Stomach (tissue), 8 donors: ENCODE measurements at regions not wholly inside any gene's neighbourhood (a gene's known extent, or its start where the extent isn't known, plus 50 kb on each side); places are given as distances from the start of the nearest gene placed in this dataset.

ENCODE experiments used
- DNase-seq, 2 donors: peaks; one replicate each; pipeline versions ENCODE4 v3.0.0 to v3.0.0-alpha.2; 2013 to 2019
- H3K27ac ChIP-seq, 5 donors: fragments of 200-600 bp in 4 of 5; sonication (generic) in 4 of 5; one replicate each; pipeline ENCODE4 v1.5.1; 2013 to 2019; ENCODE audit warnings: mild to moderate bottlenecking in 1 of 5, moderate library complexity in 1 of 5
- H3K27me3 ChIP-seq, 3 donors: fragments of 200-600 bp; sonication (generic); one replicate each; pipeline ENCODE4 v1.5.1; 2017 to 2019; ENCODE audit warnings: mixed run types in 1 of 3
- H3K36me3 ChIP-seq, 4 donors: fragments of 200-600 bp; sonication (generic); 1 replicate in 3 of 4; 2 replicates in 1 of 4; pipeline ENCODE4 v1.5.1; 2016 to 2019
- H3K4me1 ChIP-seq, 4 donors: fragments of 200-600 bp; sonication (generic); one replicate each; pipeline ENCODE4 v1.5.1; 2016 to 2019
- H3K4me3 ChIP-seq, 4 donors: fragments of 200-600 bp; sonication (generic) in 3 of 4; one replicate each; pipeline ENCODE4 v1.5.1; 2016 to 2019; ENCODE audit warnings: mild to moderate bottlenecking in 1 of 4
- H3K9me3 ChIP-seq, 4 donors: fragments of 200-600 bp; sonication (generic); one replicate each; pipeline ENCODE4 v1.5.1; 2016 to 2019
- EP300 ChIP-seq: sonication (generic); formaldehyde crosslinking; IDR thresholded peaks from one replicate; pipeline ENCODE4 v1.6.1; 2017; ENCODE audit warnings: antibody characterized with exemption
- POLR2A ChIP-seq, 4 donors: fragments of 450-650 bp; IDR thresholded peaks; one replicate each; pipeline ENCODE4 v1.6.1; 2016; ENCODE audit warnings: antibody characterized with exemption in 4 of 4, control low read depth in 2 of 4, mild to moderate bottlenecking in 1 of 4, moderate library complexity in 1 of 4
- POLR2AphosphoS5 ChIP-seq, 3 donors: sonication (generic); formaldehyde crosslinking; IDR thresholded peaks; one replicate each; pipeline ENCODE4 v1.6.1; 2016; ENCODE audit warnings: antibody characterized with exemption in 3 of 3
- WGBS, 5 donors: extraction: QIAGEN DNeasy Blood & Tissue Kit in 3 of 5; methylation state at CpG; one replicate each; pipeline versions ENCODE4 v1.1.5 to v1.1.7; 2013 to 2018; 5-methylcytosine and 5-hydroxymethylcytosine counted together
- intact Hi-C: fragments of 100-400 bp; cut with DNase I; formaldehyde crosslinking; loops from one replicate; pipeline ENCODE4 v1.15.1; 2023; ENCODE audit warnings: low total_unique reads
- TF ChIP-seq, protein P1 (sequence below), 7 experiments: fragments of 450-650 bp in 4 of 7; fragments of 200-600 bp in 3 of 7; sonication (generic) in 3 of 7; IDR thresholded peaks; one replicate each; pipeline ENCODE4 v1.5.1; 2016 to 2019; ENCODE audit warnings: antibody characterized with exemption in 7 of 7, control low read depth in 2 of 7, mild to moderate bottlenecking in 1 of 7
- donor health status: healthy with polysubstance abuse.
- donor health status: Bipolar disorder and iron deficiency.
- donor health status: healthy.

DNA sequence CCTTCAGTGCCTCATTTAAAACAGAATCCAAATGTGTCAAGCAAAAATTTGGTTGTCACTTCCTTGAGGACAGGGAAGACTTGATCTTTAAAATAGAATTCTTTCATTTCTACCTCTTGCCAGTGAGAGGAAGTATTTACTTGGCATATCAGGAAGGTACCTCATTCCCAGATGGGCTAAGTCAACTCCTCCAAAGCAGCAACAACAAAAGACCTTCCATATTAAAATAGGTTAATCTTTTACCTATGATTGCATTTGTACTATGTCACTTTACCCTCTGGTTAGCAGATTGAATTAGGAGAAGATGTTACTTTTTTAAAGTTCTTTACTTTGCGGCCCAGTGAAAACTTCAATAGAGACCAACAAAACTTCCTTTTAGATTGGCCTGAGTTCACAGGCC, 462.1 kb upstream of the ADAMTS9 start:
- Histone ChIP-seq H3K4me3 (no peak overlapping the region), H3K4me1 (no peaks in the 10 kb centered on the region), H3K27ac (no peak overlapping the region), H3K9me3 (no peaks in the 10 kb centered on the region), H3K36me3 (no peaks in the 10 kb centered on the region), H3K27me3 (no peaks in the 10 kb centered on the region)
- no peak for TF ChIP-seq POLR2AphosphoS5 (IDR thresholded peaks at IDR 0.05)
- TF ChIP-seq POLR2A (IDR thresholded peaks at IDR 0.05) = no peak
- TF ChIP-seq EP300 = no peak
- TF ChIP-seq, protein P1, sequence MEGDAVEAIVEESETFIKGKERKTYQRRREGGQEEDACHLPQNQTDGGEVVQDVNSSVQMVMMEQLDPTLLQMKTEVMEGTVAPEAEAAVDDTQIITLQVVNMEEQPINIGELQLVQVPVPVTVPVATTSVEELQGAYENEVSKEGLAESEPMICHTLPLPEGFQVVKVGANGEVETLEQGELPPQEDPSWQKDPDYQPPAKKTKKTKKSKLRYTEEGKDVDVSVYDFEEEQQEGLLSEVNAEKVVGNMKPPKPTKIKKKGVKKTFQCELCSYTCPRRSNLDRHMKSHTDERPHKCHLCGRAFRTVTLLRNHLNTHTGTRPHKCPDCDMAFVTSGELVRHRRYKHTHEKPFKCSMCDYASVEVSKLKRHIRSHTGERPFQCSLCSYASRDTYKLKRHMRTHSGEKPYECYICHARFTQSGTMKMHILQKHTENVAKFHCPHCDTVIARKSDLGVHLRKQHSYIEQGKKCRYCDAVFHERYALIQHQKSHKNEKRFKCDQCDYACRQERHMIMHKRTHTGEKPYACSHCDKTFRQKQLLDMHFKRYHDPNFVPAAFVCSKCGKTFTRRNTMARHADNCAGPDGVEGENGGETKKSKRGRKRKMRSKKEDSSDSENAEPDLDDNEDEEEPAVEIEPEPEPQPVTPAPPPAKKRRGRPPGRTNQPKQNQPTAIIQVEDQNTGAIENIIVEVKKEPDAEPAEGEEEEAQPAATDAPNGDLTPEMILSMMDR (IDR thresholded peaks at IDR 0.05) = no peak
- intact Hi-C loops = no loop called here
- no peak for DNase-seq
- WGBS, 5 donors = 53 to 88% (median 75%) methylated on average over 1 of the region's 1 CpG

DNA sequence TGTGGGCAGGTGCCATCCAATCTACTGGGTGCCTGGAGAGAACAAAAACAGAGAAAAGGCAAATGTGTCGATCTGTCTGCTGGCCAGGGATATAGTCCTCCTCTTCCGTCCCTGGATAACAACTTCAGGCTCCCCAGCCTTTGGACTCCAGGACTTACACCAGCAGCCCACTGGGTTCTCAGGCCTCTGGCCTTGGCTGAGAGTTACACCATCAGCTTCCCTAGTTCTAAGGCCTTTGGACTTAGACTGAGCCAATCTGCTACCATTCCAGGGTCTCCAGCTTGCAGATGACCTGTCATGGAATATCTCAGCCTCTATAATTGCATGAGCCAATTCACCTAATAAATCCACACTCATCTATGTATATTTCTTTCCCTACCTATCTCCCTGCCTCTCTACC, 460.9 kb upstream of the ADAMTS9 start:
- no peaks in the 10 kb centered on the region for H3K4me1 ChIP-seq
- no peak overlapping the region for H3K27ac ChIP-seq
- no peak overlapping the region for H3K4me3 ChIP-seq
- 46 to 89% (median 63%) methylated on average over 2 of the region's 2 CpGs for WGBS, 5 donors
- no peak for DNase-seq
- H3K9me3 ChIP-seq = no peaks in the 10 kb centered on the region
- no peak for TF ChIP-seq EP300
- TF ChIP-seq, protein P1 (IDR thresholded peaks at IDR 0.05) = no peak
- TF ChIP-seq POLR2A (IDR thresholded peaks at IDR 0.05) = no peak
- no peak for TF ChIP-seq POLR2AphosphoS5 (IDR thresholded peaks at IDR 0.05)
- H3K36me3 ChIP-seq = no peaks in the 10 kb centered on the region
- H3K27me3 ChIP-seq = no peaks in the 10 kb centered on the region
- intact Hi-C loops = no loop called here

DNA sequence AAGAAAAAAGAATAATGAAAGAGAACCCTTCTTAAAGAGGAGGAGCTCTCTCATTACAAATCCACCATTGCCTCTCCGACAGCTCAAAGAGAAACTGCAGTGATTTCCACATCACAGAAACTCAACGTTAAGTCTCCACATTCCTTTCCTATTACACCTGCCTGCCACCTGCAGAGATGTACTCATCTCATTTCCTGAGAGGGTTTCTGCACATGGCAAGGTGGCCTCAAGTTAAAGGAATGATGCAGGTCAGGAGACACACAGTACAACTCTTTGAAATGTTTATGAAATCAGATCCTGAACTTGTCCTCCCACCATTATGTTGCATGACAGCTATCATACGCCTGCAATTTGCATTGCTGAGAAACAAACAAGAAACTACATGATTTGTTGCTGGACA, 458.4 kb upstream of the ADAMTS9 start:
- TF ChIP-seq, protein P1 (IDR thresholded peaks at IDR 0.05) = no peak
- no peak for TF ChIP-seq EP300
- 58 to 63% (median 62%) methylated on average over 3 of the region's 3 CpGs for WGBS, 5 donors
- no peak overlapping the region for H3K27ac ChIP-seq
- peak in 1 of 2 donors; percentile 51 for DNase-seq
- H3K27me3 ChIP-seq = no peaks in the 10 kb centered on the region
- H3K4me3 ChIP-seq = no peak overlapping the region
- no peaks in the 10 kb centered on the region for H3K4me1 ChIP-seq
- no peaks in the 10 kb centered on the region for H3K36me3 ChIP-seq
- no peaks in the 10 kb centered on the region for H3K9me3 ChIP-seq
- intact Hi-C loops = no loop called here

DNA sequence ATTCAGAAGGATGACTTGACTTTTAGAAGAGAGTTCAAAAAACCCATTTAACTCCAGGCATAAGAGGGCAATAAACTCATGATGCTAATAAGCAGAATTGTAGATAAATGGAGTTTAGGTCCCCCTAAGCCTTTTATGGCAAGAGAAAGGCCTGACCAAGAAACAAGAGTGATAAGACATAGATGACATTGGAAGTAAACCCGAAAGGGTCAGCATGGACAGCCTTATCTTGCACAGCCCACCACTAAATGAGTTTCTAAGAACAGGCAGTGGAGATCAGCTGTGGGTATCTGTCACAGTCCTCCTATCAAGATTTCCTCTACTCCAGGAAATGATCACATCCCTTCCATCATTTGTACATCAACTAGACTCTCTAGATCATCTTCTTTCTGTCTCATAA, 457.9 kb upstream of the ADAMTS9 start:
- no peaks in the 10 kb centered on the region for H3K27me3 ChIP-seq
- H3K9me3 ChIP-seq = no peaks in the 10 kb centered on the region
- TF ChIP-seq POLR2AphosphoS5 (IDR thresholded peaks at IDR 0.05) (no peak), POLR2A (IDR thresholded peaks at IDR 0.05) (no peak), EP300 (no peak)
- TF ChIP-seq, protein P1 (IDR thresholded peaks at IDR 0.05) = no peak
- 82 to 98% (median 95%) methylated on average over 1 of the region's 1 CpG for WGBS, 5 donors
- no peak overlapping the region for H3K27ac ChIP-seq
- H3K4me1 ChIP-seq = no peaks in the 10 kb centered on the region
- intact Hi-C loops = no loop called here
- DNase-seq = no peak
- H3K4me3 ChIP-seq = no peak overlapping the region
- no peaks in the 10 kb centered on the region for H3K36me3 ChIP-seq
